WERI-Rb-1 (cell line): ENCODE measurements at regions not wholly inside any gene's neighbourhood (a gene's known extent, or its start where the extent isn't known, plus 50 kb on each side); places are given as distances from the start of the nearest gene placed in this dataset.

Experiments
- DNase-seq: peaks from one replicate; pipeline ENCODE4 v3.0.0-alpha.2; 2020
- H3K27ac ChIP-seq: fragments of 250-450 bp; sonication (Bioruptor Pico); 2 replicates; pipeline ENCODE4 v1.5.1; 2020; ENCODE audit warnings: mild to moderate bottlenecking, moderate library complexity
- H3K27me3 ChIP-seq: fragments of 250-450 bp; sonication (Bioruptor Pico); 2 replicates; pipeline ENCODE4 v1.5.1; 2021; ENCODE audit warnings: mild to moderate bottlenecking, low read depth, moderate library complexity; ENCODE audit not compliant: insufficient read depth, severe bottlenecking
- H3K36me3 ChIP-seq: fragments of 250-450 bp; sonication (Bioruptor Pico); 2 replicates; pipeline ENCODE4 v1.5.1; 2020; ENCODE audit warnings: mild to moderate bottlenecking, moderate library complexity
- H3K4me3 ChIP-seq: 2 replicates; pipeline ENCODE4 v1.5.1; 2011; ENCODE audit warnings: low read depth, mild to moderate bottlenecking, control low read depth, low read length
- H3K9me3 ChIP-seq: fragments of 250-450 bp; sonication (Bioruptor Pico); 2 replicates; pipeline ENCODE4 v1.5.1; 2021; ENCODE audit warnings: mild to moderate bottlenecking, moderate library complexity; ENCODE audit not compliant: severe bottlenecking
- CTCF ChIP-seq: IDR thresholded peaks from 2 replicates; pipeline ENCODE4 v1.5.1; 2011; ENCODE audit warnings: low read depth, mild to moderate bottlenecking, control low read depth, inconsistent platforms, low read length

- TF ChIP-seq CTCF, result no peak
- H3K27ac ChIP-seq, result no peak overlapping the region
- no peaks in the 10 kb centered on the region for H3K27me3 ChIP-seq
- DNase-seq, result no peak
- no peak overlapping the region for H3K4me3 ChIP-seq
- peaks cover under 1% of the 10 kb centered on the region for H3K9me3 ChIP-seq
- no peaks in the 10 kb centered on the region for H3K36me3 ChIP-seq
These were observed 78.3 kb downstream of the PSMG1 start for GRCh38 chr21:39104911-39105310.

- no peak overlapping the region for H3K4me3 ChIP-seq
- peaks cover 6% of the 10 kb centered on the region for H3K9me3 ChIP-seq
- H3K27ac ChIP-seq, result no peak overlapping the region
- no peak for DNase-seq
- no peaks in the 10 kb centered on the region for H3K27me3 ChIP-seq
- no peak for TF ChIP-seq CTCF
- H3K36me3 ChIP-seq, result no peaks in the 10 kb centered on the region
These were observed 79.6 kb downstream of the PSMG1 start for GRCh38 chr21:39103689-39104088.

- Histone ChIP-seq H3K27me3 (no peaks in the 10 kb centered on the region), H3K36me3 (no peaks in the 10 kb centered on the region), H3K27ac (no peak overlapping the region), H3K9me3 (peaks cover 6% of the 10 kb centered on the region), H3K4me3 (no peak overlapping the region)
- DNase-seq, result no peak
- TF ChIP-seq CTCF, result no peak
These were observed 83.4 kb downstream of the PSMG1 start for GRCh38 chr21:39099859-39100258.

DNA sequence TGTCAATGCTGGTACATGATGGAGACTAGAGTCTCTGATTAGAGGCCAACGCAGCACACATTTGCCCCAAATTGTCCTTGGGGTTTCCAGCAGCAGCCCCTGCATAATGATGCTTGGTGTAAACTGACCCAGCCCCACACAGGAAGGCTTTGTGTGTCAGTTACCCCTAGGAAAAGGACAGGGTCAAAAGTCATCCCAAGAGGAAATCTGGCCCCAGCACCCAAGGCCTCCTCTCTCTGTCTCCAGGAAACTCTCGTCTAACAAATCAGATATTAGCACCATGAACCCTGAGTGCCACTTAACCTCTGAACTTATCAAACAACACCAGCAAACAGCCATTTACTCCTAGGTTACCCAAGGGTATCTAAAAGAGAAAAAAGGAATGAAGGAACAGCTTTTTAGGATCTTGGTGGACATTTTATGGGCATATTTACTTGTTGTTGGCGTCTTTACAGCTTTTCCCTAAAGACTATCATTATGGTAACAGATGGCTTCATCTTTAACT is 84.5 kb downstream of the PSMG1 start:
- no peak overlapping the region for H3K4me3 ChIP-seq
- H3K27me3 ChIP-seq, result no peaks in the 10 kb centered on the region
- H3K36me3 ChIP-seq, result no peaks in the 10 kb centered on the region
- no peak for TF ChIP-seq CTCF
- peaks cover 6% of the 10 kb centered on the region for H3K9me3 ChIP-seq
- no peak for DNase-seq
- no peak overlapping the region for H3K27ac ChIP-seq

DNA sequence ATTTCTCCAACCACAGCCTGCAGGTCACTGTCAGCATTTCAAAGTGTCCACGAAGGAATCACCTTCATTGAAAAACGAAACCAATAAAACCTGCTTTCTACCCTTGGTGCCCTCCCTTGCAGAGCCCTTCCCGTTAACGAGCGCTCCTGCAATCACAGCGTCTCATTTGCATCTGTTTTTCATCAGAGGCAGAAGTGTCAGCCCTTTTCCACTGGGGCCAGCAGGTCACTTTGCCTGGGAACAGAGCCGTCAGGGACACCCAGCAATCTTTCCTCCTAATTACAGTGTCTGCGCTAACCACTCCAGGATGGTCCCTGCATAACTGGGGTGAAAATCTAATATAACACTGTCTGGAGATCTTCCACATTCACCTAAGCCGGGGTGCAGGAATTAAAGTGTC is 85.3 kb downstream of the PSMG1 start:
- TF ChIP-seq CTCF, result no peak
- DNase-seq, result no peak
- Histone ChIP-seq H3K4me3 (no peak overlapping the region), H3K36me3 (no peaks in the 10 kb centered on the region), H3K27ac (no peak overlapping the region), H3K9me3 (peaks cover 6% of the 10 kb centered on the region), H3K27me3 (no peaks in the 10 kb centered on the region)

DNA sequence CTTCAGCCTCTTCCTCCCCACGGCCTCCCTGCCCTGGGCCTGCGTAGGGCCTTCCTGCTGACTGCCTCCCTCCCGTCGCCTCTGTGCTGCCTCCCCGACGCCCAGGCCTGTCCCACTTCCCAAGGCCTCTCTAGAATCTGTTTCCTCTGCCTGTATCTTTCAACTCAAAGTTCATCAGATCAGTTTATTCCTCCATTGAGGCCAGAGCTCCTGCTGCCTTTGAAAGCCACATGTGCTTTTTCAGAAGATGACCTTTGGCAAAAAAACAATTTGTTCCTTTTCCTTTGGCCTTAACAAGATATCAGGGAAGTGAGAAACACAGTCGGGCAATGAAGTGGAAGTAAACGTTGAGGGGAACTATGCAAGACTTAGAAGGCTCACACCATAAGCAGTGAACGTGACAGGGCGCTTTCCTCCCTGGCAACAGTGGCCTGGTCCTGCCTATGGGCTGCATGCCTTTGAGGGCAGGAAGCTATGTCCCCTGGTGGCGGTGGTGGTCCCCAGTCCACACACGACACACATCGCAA is 85.9 kb downstream of the PSMG1 start:
- no peak overlapping the region for H3K27ac ChIP-seq
- H3K36me3 ChIP-seq, result no peaks in the 10 kb centered on the region
- no peak for TF ChIP-seq CTCF
- no peaks in the 10 kb centered on the region for H3K27me3 ChIP-seq
- no peak overlapping the region for H3K4me3 ChIP-seq
- H3K9me3 ChIP-seq, result peaks cover 6% of the 10 kb centered on the region
- no peak for DNase-seq
